ENCODE measurements at regions not wholly inside any gene's neighbourhood (a gene's known extent, or its start where the extent isn't known, plus 50 kb on each side); places are given as distances from the start of the nearest gene placed in this dataset.
"Not testable (repeated sequence)": the region's sequence is repeated elsewhere in the genome, so short reads cannot be mapped to it uniquely, and the experiment has no call there.

- no peak for DNase-seq
Measured at GRCh38 chr2:146429366-146429765, 1415.5 kb upstream of the ACVR2A start.

GRCh38 chr2:146417942-146418341 is 1426.9 kb upstream of the ACVR2A start:
- DNase-seq: no peak

GRCh38 chr2:146415291-146415690 is 1429.5 kb upstream of the ACVR2A start:
- no peak for DNase-seq

- no peak for DNase-seq
Measured at GRCh38 chr2:146414456-146414855, 1430.4 kb upstream of the ACVR2A start.

- no peak for DNase-seq
Measured at GRCh38 chr2:146413086-146413610, 1431.7 kb upstream of the ACVR2A start.

- DNase-seq: no peak
Measured at GRCh38 chr2:146412625-146413024, 1432.2 kb upstream of the ACVR2A start.

- not testable (repeated sequence) for DNase-seq
Measured at GRCh38 chr2:146405402-146406309, 1439.2 kb upstream of the ACVR2A start.

- DNase-seq: not testable (repeated sequence)
Measured at GRCh38 chr2:146403546-146404160, 1441.2 kb upstream of the ACVR2A start.

- no peak for DNase-seq
Measured at GRCh38 chr2:146392631-146393030, 1452.2 kb upstream of the ACVR2A start.

GRCh38 chr2:146392186-146392585 is 1452.6 kb upstream of the ACVR2A start:
- DNase-seq: no peak

- no peak for DNase-seq
Measured at GRCh38 chr2:146388757-146389156, 1456.1 kb upstream of the ACVR2A start.

- no peak for DNase-seq
Measured at GRCh38 chr2:146386096-146386495, 1458.7 kb upstream of the ACVR2A start.

GRCh38 chr2:146385031-146385430 is 1459.8 kb upstream of the ACVR2A start:
- DNase-seq: no peak

- DNase-seq: no peak
Measured at GRCh38 chr2:146376511-146377064, 1468.2 kb upstream of the ACVR2A start.

GRCh38 chr2:146374505-146374904 is 1470.3 kb upstream of the ACVR2A start:
- no peak for DNase-seq

- not testable (repeated sequence) for DNase-seq
Measured at GRCh38 chr2:146371364-146371763, 1473.5 kb upstream of the ACVR2A start.

GRCh38 chr2:146370826-146371225 is 1474.0 kb upstream of the ACVR2A start:
- no peak for DNase-seq

- no peak for DNase-seq
Measured at GRCh38 chr2:146366276-146366675, 1478.6 kb upstream of the ACVR2A start.

- DNase-seq: no peak
Measured at GRCh38 chr2:146365041-146365440, 1479.8 kb upstream of the ACVR2A start.

- no peak for DNase-seq
Measured at GRCh38 chr2:146363731-146364130, 1481.1 kb upstream of the ACVR2A start.

- DNase-seq: no peak
Measured at GRCh38 chr2:146351689-146352088, 1493.1 kb upstream of the ACVR2A start.

- no peak for DNase-seq
Measured at GRCh38 chr2:146349334-146349733, 1495.5 kb upstream of the ACVR2A start.

- DNase-seq: no peak
Measured at GRCh38 chr2:146324951-146325350, 1519.9 kb upstream of the ACVR2A start.

- no peak for DNase-seq
Measured at GRCh38 chr2:146323564-146323963, 1521.3 kb upstream of the ACVR2A start.
